ENCODE measurements at regions not wholly inside any gene's neighbourhood (a gene's known extent, or its start where the extent isn't known, plus 50 kb on each side); places are given as distances from the start of the nearest gene placed in this dataset.

GRCh38 chr7:149686449-149686848, 86.9 kb downstream of the ZNF467 start:
- Histone ChIP-seq H3K27me3 (peaks cover 0 to 33% (median 6%) of the 10 kb centered on the region in 9 donors), H3K36me3 (no peaks in the 10 kb centered on the region), H3K9me3 (peaks cover 0 to 10% (median 0%) of the 10 kb centered on the region in 12 donors), H3K4me3 (no peak overlapping the region), H3K4me1 (no peaks in the 10 kb centered on the region), H3K27ac (no peak overlapping the region)
- no peak for TF ChIP-seq POLR2A (IDR thresholded peaks at IDR 0.05)
- TF ChIP-seq, protein P1, sequence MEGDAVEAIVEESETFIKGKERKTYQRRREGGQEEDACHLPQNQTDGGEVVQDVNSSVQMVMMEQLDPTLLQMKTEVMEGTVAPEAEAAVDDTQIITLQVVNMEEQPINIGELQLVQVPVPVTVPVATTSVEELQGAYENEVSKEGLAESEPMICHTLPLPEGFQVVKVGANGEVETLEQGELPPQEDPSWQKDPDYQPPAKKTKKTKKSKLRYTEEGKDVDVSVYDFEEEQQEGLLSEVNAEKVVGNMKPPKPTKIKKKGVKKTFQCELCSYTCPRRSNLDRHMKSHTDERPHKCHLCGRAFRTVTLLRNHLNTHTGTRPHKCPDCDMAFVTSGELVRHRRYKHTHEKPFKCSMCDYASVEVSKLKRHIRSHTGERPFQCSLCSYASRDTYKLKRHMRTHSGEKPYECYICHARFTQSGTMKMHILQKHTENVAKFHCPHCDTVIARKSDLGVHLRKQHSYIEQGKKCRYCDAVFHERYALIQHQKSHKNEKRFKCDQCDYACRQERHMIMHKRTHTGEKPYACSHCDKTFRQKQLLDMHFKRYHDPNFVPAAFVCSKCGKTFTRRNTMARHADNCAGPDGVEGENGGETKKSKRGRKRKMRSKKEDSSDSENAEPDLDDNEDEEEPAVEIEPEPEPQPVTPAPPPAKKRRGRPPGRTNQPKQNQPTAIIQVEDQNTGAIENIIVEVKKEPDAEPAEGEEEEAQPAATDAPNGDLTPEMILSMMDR (IDR thresholded peaks at IDR 0.05) = no peak
- ATAC-seq = no peak
- intact Hi-C loops (cut with DNase I) = no loop called here
- WGBS, 4 donors = 34 to 46% (median 40%) methylated on average over 4 of the region's 4 CpGs
- no peak for DNase-seq

DNA sequence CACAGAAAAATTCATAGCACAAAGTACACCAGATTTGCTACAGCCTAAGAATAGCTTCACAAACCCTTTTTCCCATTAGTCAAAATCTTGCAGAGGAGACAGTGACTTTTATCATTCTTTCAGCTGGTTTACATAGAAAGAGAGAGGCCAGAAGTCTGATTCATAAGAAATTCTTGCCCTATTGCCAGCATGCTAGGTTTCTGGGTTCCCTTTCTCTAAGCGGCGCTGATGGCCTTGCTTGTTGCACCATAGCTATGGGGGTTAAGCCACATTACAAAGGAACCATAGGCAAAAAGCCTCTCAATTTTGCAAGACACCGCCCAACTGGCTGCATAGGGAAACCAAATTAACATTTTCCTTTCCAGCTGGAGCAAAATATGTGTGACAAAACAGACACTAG, 87.4 kb downstream of the ZNF467 start:
- DNase-seq (no peak), ATAC-seq (no peak)
- TF ChIP-seq POLR2A (IDR thresholded peaks at IDR 0.05) = no peak
- TF ChIP-seq, protein P1 (IDR thresholded peaks at IDR 0.05) = no peak
- Histone ChIP-seq H3K4me1 (no peaks in the 10 kb centered on the region), H3K9me3 (peaks cover 0 to 12% (median 0%) of the 10 kb centered on the region in 12 donors), H3K4me3 (no peak overlapping the region), H3K36me3 (no peaks in the 10 kb centered on the region), H3K27me3 (peaks cover 0 to 32% (median 5%) of the 10 kb centered on the region in 9 donors), H3K27ac (no peak overlapping the region)
- intact Hi-C loops (cut with DNase I) = no loop called here
- 72 to 80% (median 74%) methylated on average over 3 of the region's 3 CpGs for WGBS, 4 donors

DNA sequence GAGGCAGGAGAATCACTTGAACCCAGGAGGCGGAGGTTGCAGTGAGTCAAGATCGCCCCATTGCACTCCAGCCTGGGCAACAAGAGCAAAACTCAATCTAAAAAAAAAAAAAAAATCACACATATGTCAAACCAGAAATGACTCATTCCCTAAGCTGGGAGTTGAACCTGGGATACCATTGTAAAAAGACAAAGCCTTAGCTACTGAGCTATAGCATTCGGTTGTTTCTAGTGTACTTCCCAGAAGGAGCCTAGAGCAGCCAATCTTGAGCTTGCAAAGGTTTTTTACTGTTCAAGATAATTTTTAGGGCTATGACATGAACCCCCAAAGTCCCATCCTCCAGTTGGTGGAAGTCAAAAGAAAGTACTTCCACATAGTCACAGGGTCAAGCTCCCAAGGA, 87.9 kb downstream of the ZNF467 start:
- ATAC-seq (no peak), DNase-seq (no peak)
- Histone ChIP-seq H3K4me3 (no peak overlapping the region), H3K36me3 (no peaks in the 10 kb centered on the region), H3K4me1 (no peaks in the 10 kb centered on the region), H3K27me3 (peaks cover 0 to 27% (median 1%) of the 10 kb centered on the region in 9 donors), H3K27ac (no peak overlapping the region), H3K9me3 (peaks cover 0 to 18% (median 0%) of the 10 kb centered on the region in 12 donors)
- intact Hi-C loops (cut with DNase I) = no loop called here
- TF ChIP-seq, protein P1 (IDR thresholded peaks at IDR 0.05) = no peak
- TF ChIP-seq POLR2A (IDR thresholded peaks at IDR 0.05) = no peak
- 88 to 93% (median 91%) methylated on average over 3 of the region's 3 CpGs for WGBS, 4 donors

- H3K4me3 ChIP-seq = no peak overlapping the region
- WGBS, 4 donors = 85 to 91% (median 89%) methylated on average over 2 of the region's 2 CpGs
- no peak overlapping the region for H3K27ac ChIP-seq
- no peak for DNase-seq
- H3K4me1 ChIP-seq = no peaks in the 10 kb centered on the region
- H3K27me3 ChIP-seq = peaks cover 0 to 22% (median 0%) of the 10 kb centered on the region in 9 donors
- H3K36me3 ChIP-seq = no peaks in the 10 kb centered on the region
- ATAC-seq = no peak
- TF ChIP-seq, protein P1 (IDR thresholded peaks at IDR 0.05) = no peak
- intact Hi-C loops (cut with DNase I) = no loop called here
- peaks cover 0 to 19% (median 0%) of the 10 kb centered on the region in 12 donors for H3K9me3 ChIP-seq
Observed at GRCh38 chr7:149683898-149684297, 89.5 kb downstream of the ZNF467 start.
